COLO668 (cell line): ENCODE measurements at regions not wholly inside any gene's neighbourhood (a gene's known extent, or its start where the extent isn't known, plus 50 kb on each side); places are given as distances from the start of the nearest gene placed in this dataset.

Experiments
- DNase-seq: peaks from one replicate; lab custom pipeline; 2025; ENCODE audit not compliant: unreplicated experiment; lab: John Stamatoyannopoulos, UW

DNA sequence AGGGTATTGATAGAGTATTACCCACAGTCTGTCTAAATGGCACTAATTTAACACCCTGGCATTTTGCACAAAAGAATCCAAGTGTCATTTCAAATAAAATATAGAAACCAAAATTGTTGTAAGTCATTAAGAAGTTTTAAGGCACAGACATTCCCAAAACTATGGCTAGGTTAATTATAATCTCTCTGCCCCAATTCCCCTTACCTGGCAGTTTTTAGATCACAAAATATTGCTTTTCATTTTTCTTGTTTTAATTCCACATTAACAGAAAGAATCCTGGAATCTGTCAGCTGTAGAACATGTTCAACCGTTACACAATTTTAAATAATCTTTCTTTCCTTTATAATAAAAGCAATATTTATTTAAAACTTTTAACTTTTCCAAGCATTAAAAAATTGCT lies 56.1 kb upstream of the PALS2 start:
- DNase-seq = no peak

DNA sequence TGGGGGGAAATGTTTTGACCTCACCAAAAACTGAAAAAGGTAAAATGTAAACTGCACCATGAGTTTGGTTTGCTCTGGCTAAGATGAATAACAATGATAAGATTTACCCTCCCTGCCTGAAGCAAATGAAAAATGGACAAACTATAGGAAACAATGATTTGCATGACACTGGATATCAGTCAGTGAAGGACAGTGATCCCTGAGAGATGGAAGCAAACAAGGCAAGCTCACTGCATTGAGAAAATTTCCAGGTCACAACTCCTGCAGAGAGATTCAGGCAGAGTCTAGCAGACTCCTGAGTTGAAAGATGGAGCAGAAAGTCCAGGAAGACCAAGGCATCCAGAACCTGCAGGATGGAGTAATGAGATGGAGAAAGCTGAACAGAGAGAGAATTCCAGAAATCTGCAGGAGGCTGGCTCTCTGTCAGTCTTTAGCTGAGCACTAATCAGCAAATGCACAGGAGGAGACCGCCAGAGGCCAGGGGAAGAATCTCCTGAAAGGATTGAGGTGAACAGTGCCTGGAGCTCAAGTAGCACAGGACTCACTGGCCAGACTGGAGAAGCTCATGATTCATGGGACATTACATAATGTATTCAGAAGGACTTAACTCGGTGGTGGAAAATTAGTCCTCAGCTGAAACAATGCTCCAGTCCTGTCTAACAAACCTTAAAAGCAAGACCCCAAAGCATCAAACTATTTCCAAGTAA lies 51.2 kb upstream of the PALS2 start:
- no peak for DNase-seq
